ENCODE measurements at regions not wholly inside any gene's neighbourhood (a gene's known extent, or its start where the extent isn't known, plus 50 kb on each side); places are given as distances from the start of the nearest gene placed in this dataset.
"Not testable (repeated sequence)": the region's sequence is repeated elsewhere in the genome, so short reads cannot be mapped to it uniquely, and the experiment has no call there.

DNA sequence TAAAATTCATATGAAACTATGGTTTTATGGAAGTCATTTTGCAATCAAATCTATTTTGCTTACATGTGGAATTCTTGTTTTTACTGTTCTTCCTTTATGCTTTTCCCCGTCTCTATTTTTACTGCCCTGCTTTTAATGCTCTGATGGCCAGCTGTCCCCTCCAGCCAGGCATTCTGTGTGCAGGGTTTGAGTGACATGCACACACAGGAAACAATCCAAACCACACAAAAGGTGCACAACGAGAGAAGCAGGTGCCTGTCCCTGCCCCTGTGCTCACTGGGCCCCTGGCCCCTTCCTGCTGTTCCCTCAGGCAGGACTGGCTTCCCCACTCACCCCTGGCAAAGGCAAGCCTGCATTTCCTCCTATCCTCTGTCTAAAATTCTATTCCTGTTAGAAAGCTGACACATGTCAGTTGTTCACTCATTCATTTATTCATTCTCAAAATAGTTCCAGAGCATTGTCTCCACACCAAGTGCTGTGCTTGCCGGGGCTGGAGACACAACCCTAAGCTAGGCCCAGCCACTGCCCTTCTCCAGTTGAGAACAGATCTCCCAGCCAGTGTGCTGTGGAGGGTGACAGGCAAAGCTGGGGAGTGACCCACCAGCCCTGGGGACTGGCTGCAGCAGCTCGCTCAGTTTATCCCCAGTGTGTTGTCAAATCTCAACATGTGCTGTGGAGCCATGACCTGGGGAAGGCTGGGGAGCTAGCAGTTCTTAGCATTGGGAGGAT, 346.3 kb downstream of the FBXW7 start:
- peak; percentile 27 for DNase-seq

DNA sequence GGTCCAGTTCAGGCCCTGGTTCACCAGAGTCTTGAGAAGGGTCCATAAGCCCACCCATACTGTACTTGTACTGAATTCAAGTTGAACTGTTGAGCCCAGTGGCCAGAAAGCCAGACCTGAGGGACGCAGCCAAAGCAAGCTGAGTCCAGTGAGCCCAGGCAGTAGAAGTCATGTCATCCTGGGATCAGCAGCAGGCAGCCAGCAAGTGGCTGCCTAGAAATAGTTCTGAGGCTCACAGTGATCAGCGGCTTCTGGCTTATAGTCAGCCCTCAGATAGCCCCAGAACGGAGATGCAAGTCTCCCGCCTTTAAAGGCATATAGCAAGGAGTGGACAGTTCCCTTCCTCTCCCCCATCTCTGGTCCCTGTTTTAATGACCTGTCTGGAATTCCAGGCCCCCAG, 347.1 kb downstream of the FBXW7 start:
- no peak for DNase-seq

DNA sequence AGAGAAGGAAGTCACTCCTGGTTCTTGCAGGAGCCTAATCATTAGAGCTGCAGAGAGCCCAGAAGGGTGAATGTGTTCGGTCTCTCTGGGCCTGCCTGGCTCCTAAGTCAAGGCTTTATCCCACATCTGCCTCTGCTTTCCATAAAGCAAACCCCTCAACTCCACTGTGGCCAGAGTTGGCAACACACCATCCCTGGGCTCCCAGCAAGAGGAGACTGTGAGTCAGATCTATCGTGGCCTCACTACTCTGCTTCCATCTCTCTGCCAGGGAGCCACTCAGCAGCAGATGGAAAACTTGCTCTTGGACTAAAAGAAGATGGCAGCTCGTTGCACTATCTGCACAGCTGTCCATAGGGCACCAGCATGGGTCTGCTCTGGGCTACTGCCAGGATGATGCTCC, 348.2 kb downstream of the FBXW7 start:
- no peak for DNase-seq

DNA sequence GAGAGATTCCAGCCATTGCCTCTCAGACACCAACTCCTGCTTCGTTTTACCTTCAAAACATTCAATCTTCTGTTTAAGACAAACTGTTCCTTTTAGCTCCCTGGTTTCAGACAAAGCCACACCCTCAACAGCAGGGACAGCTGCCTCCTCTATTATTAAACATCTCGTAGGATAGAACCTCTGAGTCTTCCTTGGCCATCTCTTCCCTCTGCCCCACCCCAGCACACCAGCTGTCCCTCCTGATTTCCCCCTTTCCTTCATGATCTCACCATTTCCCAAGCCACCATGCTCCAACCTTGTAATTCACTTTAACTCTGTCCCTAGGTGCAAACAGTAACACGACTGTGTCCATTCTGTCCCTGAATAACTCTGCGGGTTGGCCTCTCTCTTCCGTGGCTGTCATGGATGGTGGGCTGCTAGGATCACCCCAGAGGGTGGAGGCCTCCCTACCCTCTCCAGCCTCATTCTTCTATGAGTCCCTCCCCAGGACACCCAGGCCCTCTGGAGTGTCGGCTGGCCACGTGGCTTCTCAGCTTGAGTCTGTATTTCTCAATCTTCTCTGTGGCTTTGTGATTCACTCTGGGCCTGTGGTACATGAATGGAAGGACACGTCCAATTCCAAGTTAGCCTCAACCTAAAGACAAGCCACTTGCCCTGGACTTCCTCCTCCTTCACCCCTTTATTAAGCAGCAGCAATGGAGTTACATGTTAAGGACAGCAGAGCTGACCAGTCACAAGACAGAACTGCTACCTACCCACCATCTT, 349.9 kb downstream of the FBXW7 start:
- no peak for DNase-seq

DNA sequence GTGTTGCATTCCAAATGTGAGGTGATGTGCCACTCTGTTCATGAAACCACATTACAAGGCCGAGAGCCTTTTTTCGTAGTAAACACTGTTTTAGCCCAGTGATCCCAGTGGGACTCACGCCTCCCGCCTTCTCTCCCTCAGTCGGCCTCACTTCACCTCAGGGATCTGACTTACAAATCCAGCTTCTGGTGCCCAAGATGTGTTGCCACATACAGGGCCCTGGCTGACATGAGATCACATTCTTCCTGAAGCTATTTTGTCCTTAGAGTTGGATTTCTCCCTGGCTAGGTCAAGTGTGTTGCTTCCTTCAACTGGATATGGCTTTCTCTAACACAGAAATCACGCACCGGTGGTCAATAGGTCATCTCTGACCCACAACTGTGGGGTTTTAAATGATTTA, 354.7 kb downstream of the FBXW7 start:
- DNase-seq = no peak

DNA sequence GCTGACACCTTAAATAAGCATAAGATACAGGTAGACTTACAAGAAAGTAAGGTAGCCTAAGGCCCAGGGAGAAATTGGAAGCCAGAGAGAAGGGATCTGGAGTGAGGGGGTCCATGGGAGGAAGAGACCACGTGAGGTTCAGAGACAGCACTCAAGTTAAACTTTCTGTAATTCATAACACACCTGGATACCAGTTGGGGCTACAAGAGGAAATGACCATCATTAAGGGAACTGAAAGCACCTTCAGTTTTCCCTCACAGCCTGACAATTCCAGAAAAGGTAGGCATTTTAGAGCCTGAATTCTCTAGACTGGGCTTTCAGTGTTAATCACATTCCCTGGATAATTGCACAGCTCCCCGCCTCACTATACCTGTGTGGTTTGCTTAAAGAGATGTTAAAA, 355.5 kb downstream of the FBXW7 start:
- no peak for DNase-seq

DNA sequence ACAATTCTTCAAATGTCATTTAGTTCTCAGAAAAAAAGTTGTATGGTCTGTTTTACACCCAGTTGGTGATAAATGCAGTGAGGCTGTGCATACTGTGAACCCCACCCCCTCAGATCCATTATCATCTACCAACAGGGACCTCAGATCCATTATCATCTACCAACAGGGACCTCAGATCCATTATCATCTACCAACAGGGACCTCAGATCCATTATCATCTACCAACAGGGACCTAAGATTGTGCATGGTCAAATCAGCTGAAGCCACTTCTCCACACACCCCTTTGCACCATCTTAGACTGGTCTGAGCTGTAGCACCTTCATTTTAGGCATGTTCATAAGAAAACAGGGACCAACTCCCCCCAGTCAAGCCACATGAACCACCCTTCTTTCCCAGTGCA, 358.4 kb downstream of the FBXW7 start:
- not testable (repeated sequence) for DNase-seq

DNA sequence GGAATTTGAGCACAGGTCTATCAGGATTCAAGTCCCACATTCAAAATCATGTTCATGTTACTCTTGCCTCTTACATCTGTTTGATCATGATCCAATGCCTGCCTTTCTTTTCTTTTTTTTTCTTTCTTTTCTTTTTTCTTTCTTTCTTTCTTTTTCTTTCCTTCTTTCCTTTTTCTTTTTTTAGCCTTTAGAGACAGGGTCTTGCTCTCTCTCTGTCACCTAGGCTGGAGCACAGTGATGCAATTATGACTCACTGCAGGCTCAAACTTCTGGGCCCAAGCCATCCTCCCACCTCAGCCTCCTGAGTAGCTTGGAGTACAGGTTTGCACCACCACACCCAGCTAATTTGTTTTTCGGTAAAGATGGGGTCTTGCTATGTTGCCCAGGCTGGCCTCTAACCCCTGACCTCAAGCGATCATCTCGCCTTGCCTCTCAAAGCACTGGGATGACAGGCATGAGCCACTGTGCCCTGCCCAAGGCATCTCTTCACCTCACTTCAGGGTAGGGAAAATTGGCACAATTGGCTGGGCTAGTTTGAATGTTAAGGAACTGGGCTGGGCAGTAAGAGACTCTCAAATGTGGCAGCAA, 359.2 kb downstream of the FBXW7 start:
- DNase-seq = no peak

DNA sequence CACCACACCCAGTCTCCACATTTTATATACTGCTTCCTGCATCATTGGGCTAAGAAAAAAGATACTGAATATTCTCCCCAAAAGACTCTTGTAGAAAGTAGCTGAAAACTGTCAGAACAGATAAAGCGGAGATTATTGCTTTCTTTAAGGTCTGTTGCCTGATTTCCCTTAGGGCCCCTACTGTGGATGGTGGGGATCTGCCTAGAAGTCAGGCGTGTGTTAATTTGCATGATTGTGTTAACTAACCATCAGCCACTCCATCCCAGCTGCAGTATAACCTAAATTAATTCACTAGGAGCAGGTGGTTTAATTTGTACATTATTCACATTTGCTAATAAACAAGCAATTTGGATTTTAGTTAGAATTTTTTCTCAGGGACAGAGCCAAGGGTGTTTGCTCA, 360.3 kb downstream of the FBXW7 start:
- DNase-seq = no peak

DNA sequence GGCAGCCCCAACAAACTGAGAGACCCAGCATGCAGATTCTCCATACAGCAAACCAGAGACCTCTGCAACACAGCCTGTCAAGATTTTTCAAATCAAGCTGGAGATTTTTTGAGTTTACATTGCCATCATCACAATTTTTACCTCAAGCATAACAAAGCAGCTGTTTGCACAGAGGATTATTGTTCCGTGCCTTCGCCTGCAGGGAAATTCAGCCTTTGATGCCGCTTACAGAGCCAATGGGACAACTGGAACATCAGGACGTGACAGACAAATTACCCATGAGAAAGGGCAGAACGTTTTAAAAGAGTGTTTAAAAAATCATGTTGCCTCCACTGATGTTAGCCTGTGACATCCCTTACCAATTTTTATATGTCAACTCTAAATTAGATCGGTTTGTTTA, 363.7 kb downstream of the FBXW7 start:
- peak; percentile 70 for DNase-seq

DNA sequence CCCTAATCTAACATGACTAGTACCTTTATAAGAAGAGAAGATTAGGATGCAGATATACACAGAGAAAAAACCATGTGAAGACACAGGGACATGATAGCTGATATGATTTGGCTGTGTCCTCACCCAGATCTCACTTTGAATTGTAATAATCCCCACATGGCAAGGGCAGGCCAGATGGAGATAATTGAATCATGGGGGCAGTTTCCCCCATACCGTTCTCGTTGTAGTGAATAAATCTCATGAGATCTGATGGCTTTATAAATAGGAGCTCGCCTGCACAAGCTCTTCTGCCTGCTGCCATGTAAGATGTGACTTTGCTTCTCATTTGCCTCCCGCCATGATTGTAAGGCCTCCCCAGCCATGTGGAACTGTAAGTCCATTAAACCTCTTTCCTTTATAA, 364.3 kb downstream of the FBXW7 start:
- no peak for DNase-seq

DNA sequence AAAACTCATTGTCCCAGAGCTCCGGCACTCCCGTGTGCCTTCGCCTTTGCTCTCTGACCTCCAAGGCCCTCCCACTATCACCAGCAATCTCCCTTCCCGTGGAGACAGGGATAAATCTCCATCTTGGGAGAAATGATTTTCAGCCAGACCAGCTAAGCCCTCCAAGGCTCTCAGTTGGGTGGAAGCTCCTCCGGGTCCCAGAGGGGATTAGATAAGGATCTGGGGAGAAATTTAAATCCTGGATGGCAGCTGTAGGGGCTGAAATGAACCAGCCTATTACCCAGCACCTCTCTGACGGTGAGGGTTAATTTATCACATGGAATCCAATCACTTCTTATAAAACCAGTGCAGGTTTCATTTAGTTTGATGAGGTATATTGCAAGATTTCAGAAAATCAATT, 366.2 kb downstream of the FBXW7 start:
- DNase-seq = no peak

DNA sequence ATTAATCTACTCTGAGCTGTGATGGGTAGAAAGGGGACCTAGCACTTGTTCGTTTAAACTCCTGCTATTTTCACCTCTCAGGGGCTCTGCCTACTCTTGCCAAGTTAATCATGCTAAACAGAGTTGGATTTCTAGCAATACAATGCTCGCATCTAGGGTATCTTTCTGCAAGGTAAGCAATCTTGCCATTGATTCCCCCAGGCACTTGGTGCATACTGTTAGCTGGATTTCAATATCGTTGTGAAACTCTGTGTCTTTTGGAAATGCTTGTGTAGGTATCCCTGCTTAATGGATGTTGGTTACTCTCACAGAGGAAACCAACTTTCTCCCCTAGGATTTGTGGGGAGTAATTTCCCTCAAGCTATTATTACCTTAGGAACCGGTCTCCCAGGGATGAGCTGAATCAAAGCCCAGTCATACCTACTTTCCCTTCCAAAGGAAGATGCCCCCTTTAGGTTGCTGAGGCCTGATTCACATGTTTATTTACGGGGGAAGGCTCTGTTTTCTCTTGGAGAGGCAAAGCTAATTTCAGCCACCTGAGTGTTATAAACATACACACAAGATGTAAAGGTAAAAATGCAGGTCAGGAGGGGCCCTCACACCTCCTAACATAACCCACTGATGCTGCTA, 366.8 kb downstream of the FBXW7 start:
- no peak for DNase-seq

DNA sequence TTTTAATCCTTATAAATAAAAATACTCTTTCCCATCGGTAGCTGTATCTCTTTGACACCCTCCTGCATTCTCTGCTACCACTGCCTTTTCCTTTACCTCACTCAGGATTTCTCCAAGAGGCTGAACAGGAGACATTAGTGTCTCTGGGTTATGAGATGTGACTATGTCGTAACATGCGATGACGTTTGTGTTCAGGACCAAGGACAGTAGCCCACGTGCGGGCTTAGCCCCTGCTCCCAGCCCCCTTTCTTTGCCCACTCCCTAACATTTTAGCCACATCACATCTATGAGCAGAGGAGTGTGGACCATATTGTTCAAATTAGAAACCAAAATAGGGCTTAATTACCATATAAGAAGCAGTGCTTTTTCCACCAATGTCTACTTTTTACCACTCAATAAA, 369.3 kb downstream of the FBXW7 start:
- DNase-seq = no peak

DNA sequence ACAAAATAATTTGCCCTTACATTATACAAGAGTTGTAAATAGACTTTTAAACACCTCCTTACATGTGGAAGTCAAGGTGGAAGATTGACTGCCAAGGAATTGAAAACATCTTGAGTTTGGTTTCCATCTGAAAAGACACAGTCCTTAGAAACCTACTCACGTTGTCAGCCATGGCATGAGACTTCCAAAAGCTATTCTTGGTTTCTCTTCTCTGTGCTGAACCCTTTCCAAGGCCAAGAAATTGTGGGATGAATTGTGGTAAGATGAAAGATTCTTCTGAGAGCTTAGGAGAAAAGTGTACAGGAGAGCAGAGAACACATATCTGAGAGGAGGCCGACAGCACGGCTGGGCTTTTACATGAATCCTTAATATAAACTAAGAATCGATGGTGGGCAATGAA, 370.0 kb downstream of the FBXW7 start:
- DNase-seq = no peak

DNA sequence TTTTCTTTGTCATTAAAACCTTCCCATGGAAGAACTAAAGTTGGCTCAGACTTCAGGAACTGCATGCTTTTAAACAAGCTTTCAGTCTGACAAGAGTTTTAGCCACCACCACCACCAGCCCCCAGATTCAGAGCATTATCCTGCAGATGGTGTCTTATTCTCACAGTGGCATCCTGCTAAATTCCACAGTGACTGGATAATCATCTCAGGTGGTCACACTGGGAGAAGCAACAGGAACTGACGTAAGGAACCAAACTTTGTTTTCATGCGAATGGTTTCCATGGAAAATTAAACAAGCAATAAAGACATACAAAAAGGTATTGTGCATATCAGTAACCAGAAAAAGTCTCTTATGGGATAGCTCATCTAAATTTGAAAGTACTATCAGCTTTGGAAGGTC, 370.7 kb downstream of the FBXW7 start:
- peak; percentile 52 for DNase-seq

DNA sequence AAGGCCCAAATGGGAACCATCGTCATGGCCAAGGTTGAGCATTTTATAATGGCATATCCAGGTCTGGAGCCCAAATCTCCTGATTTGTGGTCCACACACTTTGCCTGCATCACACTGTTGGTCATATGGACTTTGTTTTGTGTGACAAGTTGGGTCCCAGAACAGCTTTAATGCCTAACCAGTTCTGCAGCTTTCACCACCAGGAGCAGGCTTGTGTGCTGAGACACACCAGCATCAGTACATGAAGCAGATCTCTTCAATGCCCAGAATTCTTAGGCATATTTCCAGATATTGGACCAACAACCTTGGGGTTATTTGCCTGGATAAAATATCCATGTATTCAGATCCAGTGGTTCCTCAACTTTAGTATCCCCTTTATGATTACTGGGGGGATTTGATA, 371.3 kb downstream of the FBXW7 start:
- DNase-seq = no peak

DNA sequence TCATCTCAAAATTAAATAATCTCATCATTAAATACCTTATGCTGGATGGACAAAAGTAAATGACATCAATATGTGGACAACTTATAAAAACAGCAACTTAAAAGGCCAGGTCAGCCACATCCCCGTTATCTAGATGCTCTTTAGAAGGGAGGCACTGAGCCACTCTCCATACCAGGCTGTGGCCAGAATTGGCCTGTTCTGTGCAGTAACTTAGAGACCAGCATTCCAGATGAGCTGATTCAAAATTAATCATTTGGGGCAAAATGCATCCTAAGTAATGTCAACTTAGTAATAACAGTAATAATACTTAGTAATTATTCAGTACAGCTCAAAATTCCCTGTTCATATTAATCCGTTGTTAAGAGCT, 373.6 kb downstream of the FBXW7 start:
- no peak for DNase-seq

DNA sequence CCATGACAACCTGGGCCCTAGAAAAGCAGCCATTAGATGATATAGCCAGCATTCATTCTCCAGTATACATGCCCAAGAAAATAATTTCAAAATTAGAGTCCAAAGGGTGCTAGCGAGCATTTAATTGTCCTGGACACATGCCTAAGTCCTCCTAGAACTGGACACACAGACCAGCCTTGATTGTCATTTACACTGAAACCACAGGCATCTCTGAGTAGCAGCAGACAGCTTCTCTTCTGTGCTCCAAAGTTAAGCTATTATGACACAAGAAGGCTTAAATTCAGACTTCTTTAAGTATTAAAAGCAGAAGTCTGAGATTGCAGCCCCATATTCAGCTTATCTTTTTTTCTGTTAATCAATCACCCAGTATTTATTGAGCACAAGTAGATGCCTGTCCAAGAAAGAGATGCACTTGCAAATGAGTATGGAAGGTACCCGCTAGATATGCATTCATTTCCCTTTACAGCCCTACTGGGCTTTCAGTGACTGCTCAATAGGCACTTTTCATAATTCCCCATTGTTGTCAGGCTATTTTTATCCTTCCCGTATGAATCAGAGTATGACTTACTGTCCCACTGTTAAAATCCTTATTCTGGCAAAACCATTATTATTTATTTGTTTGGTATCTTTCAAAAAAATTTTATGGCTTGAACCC, 374.1 kb downstream of the FBXW7 start:
- no peak for DNase-seq

DNA sequence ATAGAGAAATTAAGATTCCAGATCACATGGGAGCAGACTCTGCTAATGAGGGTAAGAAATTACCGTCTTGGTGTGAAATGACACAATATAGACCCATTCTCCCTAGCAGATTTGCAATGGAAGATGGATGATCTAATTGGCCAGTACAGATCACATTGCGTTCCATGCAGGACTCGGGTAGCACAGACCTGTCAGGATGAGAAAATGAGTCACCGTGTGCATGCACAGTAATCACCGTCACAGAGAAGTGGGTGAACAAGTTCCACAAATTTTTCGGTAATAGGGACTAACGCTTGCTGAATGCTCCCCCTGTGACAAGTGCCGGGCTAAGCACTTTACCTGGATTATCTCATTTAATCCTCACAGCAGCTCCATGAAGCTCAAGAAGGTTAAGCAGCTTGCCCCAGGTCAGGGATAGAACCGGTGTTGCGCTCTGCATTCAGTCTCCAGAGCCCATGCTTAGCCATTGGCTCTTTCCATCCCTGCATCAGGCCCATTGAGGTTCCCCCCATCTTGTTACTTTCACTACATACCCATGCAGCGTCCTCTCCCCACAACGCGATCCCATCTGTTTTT, 375.6 kb downstream of the FBXW7 start:
- no peak for DNase-seq

DNA sequence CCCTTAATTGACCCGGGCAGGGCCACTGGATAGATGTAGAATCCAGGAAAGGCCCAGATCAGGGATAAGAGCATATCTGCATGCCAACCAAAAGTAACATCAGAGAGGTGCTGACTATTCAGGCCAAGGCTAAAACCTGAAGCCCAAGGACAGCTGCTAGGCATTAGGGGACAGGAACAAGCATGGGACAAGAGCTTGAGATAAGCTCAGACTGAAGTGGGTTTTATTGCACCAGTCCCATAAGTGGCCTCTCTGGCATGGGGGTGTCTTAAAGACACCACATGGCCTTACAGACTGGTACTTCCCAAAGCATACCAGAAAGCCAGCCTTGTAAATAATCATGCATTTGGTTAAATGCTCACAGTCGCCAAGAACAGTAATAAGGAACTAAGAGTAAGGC, 376.1 kb downstream of the FBXW7 start:
- no peak for DNase-seq

DNA sequence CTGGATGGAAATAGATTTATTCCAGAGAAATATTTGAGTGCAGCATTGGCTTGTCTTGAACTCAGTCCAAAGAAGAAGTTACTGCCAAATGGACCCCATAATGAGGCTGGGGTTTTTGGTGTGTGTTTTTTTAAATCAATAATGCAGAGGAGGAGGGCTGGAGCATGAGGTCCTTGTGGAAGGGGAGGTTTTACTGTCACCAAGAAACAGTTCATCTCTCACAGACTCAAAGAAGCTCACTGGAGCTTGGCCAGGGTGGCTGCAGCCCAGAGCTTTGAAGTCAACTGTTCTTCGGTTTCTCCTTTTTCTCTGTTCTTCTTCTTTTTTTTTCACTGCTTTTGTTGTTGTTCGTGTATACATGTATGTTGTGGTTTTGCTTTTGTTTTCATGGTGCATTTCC, 377.7 kb downstream of the FBXW7 start:
- DNase-seq = no peak

DNA sequence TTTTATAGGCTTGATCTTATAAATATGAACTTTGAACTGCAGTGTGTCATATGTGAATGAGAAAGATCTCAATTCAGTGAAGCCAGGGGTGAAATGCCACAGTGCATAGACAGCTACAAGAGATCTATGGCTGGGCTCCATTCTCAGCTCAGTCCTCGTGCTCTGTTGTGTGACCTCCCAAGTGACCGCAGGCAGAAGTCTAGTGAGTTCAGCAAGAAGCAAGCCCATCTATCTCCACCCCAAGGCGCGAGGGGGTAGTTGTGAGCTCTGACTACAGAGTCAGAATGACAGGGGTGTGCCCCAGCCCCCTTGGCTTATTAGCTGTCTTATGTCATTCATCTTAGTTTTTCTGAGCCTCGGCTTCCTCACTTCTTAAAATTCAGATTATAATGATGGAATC, 378.3 kb downstream of the FBXW7 start:
- no peak for DNase-seq

Measured in NCI-H526 treated with DMSO at 0.1 percent for 48 hours (cell line).